ENCODE measurements at regions not wholly inside any gene's neighbourhood (a gene's known extent, or its start where the extent isn't known, plus 50 kb on each side); places are given as distances from the start of the nearest gene placed in this dataset.

DNA sequence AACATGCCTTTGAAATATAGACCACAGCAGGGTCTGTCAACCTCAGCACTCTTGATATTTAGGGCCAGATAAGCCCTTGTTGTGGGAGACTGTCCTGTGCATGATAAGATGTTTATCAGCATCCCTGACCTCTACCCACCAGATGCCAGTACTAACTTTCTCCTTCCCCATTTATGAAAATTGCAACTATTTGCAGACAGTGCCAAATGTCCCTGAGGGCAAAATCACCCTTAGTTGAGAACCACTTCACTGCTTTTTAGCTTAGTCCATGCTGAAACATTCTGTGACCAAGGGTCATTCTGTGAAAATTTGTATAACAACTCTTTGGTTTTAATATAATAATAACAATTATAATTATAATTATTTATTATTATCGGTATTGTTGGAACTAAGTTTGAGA, 1032.4 kb downstream of the MCTP2 start:
- Histone ChIP-seq H3K9me3 (no peaks in the 10 kb centered on the region), H3K4me1 (peaks cover 0 to 8% of the 10 kb centered on the region in 2 donors), H3K36me3 (no peaks in the 10 kb centered on the region), H3K4me3 (no peak overlapping the region), H3K27me3 (no peaks in the 10 kb centered on the region), H3K27ac (peak overlapping the region in 1 of 2 donors; percentile 49)
- DNase-seq, result no peak
- TF ChIP-seq, protein P1, sequence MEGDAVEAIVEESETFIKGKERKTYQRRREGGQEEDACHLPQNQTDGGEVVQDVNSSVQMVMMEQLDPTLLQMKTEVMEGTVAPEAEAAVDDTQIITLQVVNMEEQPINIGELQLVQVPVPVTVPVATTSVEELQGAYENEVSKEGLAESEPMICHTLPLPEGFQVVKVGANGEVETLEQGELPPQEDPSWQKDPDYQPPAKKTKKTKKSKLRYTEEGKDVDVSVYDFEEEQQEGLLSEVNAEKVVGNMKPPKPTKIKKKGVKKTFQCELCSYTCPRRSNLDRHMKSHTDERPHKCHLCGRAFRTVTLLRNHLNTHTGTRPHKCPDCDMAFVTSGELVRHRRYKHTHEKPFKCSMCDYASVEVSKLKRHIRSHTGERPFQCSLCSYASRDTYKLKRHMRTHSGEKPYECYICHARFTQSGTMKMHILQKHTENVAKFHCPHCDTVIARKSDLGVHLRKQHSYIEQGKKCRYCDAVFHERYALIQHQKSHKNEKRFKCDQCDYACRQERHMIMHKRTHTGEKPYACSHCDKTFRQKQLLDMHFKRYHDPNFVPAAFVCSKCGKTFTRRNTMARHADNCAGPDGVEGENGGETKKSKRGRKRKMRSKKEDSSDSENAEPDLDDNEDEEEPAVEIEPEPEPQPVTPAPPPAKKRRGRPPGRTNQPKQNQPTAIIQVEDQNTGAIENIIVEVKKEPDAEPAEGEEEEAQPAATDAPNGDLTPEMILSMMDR (IDR thresholded peaks at IDR 0.05), result no peak
- intact Hi-C loops (cut with DNase I), result no loop called here
- ATAC-seq, result no peak

DNA sequence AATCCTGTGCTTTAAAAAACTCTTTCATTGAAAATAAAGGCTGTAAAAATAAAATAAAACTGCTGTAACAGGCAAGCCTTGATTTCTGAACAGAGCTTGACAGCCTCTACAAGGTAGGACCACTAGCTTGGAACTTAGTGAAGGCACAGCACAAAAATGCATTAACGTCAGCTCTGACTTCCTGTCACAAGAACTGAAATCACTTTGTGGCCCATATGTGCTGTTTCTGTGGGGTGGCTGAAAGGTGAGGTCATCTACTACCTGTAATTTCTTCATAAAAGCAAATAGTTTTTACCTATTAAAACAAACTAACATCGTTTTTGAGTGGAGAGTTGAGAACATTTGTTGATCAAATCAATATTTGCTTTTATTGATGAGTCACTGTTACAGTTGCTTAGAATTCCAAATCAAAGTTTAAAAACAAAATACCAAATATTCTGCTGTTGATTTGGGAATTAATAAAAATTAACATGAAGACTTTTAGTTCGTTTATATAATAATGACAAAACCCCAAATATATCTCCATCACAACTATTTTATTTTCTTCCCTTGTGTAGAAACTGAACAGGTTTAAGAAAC, 1034.1 kb downstream of the MCTP2 start:
- H3K27ac ChIP-seq, result peak overlapping the region in 1 of 2 donors; percentile 52
- intact Hi-C loops (cut with DNase I), result no loop called here

DNA sequence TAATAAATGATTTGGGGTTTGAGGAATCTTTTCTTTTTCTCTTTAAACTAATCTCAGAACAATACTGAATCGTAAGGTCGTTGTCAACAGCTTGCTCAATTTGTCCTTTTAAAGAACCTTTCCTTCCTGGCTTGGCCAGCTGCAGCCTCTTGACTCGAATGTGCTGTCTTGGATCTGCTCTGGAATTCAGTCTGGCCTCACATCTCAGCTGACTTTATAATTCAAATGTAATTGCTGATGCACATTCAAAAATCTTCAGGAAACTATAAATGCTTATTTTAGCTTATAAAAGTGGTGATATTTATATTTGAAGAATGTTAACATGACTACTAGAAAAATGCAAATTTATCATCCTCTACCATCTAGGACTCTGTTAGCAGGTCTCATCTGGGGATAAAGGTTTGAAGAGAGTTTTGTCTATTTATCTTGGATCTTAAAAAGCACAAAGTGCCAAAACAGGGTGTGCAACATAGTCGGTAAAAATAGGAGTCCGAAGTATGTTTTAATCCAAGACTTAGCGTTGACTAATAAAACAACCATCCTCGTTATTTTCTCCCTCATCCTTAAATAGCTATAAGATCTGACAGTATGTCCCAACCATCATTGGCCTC, 1035.2 kb downstream of the MCTP2 start:
- Histone ChIP-seq H3K9me3 (no peaks in the 10 kb centered on the region), H3K4me3 (no peak overlapping the region), H3K27ac (peak overlapping the region in 1 of 2 donors; percentile 53), H3K36me3 (no peaks in the 10 kb centered on the region), H3K4me1 (no peaks in the 10 kb centered on the region), H3K27me3 (no peaks in the 10 kb centered on the region)
- ATAC-seq (peak; percentile 41), DNase-seq (no peak)
- intact Hi-C loops (cut with DNase I), result no loop called here
- TF ChIP-seq, protein P1 (IDR thresholded peaks at IDR 0.05), result no peak

More for the DNA sequence above, 1034.1 kb downstream of the MCTP2 start:
- Histone ChIP-seq H3K4me1 (no peaks in the 10 kb centered on the region), H3K9me3 (no peaks in the 10 kb centered on the region), H3K36me3 (no peaks in the 10 kb centered on the region), H3K4me3 (no peak overlapping the region), H3K27me3 (no peaks in the 10 kb centered on the region)
- no peak for ATAC-seq
- TF ChIP-seq, protein P1 (IDR thresholded peaks at IDR 0.05), result no peak
- DNase-seq, result no peak

DNA sequence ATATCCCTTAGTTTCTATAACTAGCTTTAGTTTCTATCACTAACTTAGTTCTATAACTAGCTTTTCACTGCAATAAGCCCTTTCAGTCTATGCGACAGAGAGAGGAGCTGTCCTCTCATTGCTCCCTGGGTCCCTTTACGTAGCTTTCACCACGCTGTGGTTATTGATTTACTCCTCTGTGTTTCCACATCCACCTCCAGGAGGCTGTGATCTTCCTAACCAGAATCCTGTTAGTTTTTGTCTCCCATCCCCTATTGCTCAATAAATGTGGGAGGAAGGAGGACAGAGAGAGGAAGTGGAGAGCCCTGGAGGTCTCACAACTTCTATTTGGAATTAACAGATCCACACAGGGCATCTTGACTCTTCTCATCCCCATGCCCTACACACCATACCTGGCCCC, 1036.1 kb downstream of the MCTP2 start:
- intact Hi-C loops (cut with DNase I), result no loop called here
- Histone ChIP-seq H3K4me3 (no peak overlapping the region), H3K27me3 (no peaks in the 10 kb centered on the region), H3K9me3 (no peaks in the 10 kb centered on the region), H3K4me1 (no peaks in the 10 kb centered on the region), H3K36me3 (no peaks in the 10 kb centered on the region), H3K27ac (peak overlapping the region in 1 of 2 donors; percentile 53)
- TF ChIP-seq, protein P1 (IDR thresholded peaks at IDR 0.05), result no peak
- ATAC-seq (no peak), DNase-seq (no peak)

DNA sequence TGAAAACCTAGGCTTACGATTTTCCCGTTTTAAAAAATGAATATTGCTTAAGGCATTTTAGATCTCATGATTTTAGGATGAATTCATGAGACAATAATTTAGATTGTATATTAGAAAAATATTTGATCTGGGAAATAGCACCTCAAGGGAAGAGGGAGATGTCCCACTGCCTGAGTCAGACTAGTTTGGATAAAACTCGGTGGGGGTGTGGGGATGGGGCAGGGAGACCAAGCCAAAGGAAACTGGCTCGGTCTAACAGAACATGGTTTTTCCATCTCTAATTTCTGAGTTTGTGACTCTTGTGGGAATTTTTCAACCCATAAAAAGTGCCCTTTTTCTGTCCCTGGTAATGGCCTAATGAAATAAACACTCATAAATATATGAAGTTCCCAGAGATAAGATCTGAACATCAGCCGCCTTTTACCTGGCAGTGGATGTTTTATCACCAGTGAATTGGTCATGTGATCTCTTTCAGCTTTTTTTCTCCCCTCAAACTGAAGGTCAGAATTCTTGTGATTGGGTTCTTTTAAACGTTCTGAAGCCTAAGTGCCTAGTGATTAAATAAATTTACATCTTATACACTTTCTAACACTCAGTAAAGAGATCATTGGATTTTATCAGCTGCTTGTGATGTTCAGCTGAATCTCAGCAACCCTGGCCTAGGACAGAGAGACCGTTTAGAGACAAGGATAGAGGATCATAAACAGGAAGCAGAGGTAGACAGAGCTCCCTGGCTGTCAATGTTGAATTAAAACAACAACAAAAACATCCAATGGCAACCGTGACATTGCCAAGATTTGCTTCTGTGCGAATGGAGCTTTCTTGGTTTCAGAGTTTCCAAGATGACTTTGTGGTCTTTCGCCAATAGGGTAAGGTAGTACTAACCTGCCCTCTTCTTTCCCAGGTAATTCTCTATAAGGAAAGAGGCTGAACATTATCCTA, 1038.2 kb downstream of the MCTP2 start:
- Histone ChIP-seq H3K27ac (no peak overlapping the region), H3K36me3 (no peaks in the 10 kb centered on the region), H3K4me3 (no peak overlapping the region), H3K4me1 (no peaks in the 10 kb centered on the region), H3K9me3 (no peaks in the 10 kb centered on the region), H3K27me3 (no peaks in the 10 kb centered on the region)
- ATAC-seq (no peak), DNase-seq (no peak)
- TF ChIP-seq, protein P1 (IDR thresholded peaks at IDR 0.05), result no peak
- intact Hi-C loops (cut with DNase I), result no loop called here
